Right lobe of liver (tissue), 6 donors: ENCODE measurements at regions not wholly inside any gene's neighbourhood (a gene's known extent, or its start where the extent isn't known, plus 50 kb on each side); places are given as distances from the start of the nearest gene placed in this dataset.

ENCODE experiments used
- ATAC-seq, 4 donors: fragments of 200-7000 bp; cut with Tn5 transposase; one replicate each; pipeline ENCODE4 v1.9.1; 2020; ENCODE audit warnings: mild to moderate bottlenecking in 4 of 4, moderate library complexity in 4 of 4
- DNase-seq, 3 donors: peaks; one replicate each; pipeline ENCODE4 v3.0.0-alpha.2; 2020
- H3K27ac ChIP-seq, 3 donors: fragments of 200-600 bp; one replicate each; pipeline ENCODE4 v1.8.0; 2022
- H3K27me3 ChIP-seq, 2 donors: fragments of 200-600 bp; one replicate each; pipeline ENCODE4 v1.8.0; 2022
- H3K36me3 ChIP-seq, 4 donors: fragments of 200-600 bp; sonication (generic) in 1 of 4; one replicate each; pipeline versions ENCODE4 v1.5.1 to v1.8.0; 2017 to 2022; ENCODE audit warnings: control low read depth in 1 of 4
- H3K4me1 ChIP-seq, 4 donors: fragments of 200-600 bp; sonication (generic) in 1 of 4; one replicate each; pipeline versions ENCODE4 v1.5.1 to v1.8.0; 2017 to 2022; ENCODE audit warnings: control low read depth in 1 of 4
- H3K4me3 ChIP-seq, 3 donors: fragments of 200-600 bp; one replicate each; pipeline ENCODE4 v1.8.0; 2022
- H3K9me3 ChIP-seq, 4 donors: fragments of 200-600 bp; sonication (generic) in 1 of 4; one replicate each; pipeline versions ENCODE4 v1.5.1 to v1.8.0; 2017 to 2022; ENCODE audit warnings: control low read depth in 1 of 4
- CTCF ChIP-seq, 4 donors: fragments of 200-600 bp in 3 of 4; fragments of 450-650 bp in 1 of 4; IDR thresholded peaks; one replicate each; pipeline versions ENCODE4 v1.5.1 to v1.8.0; 2016 to 2022; ENCODE audit warnings: antibody characterized with exemption in 4 of 4, mild to moderate bottlenecking in 2 of 4
- POLR2A ChIP-seq: fragments of 450-650 bp; IDR thresholded peaks from one replicate; pipeline ENCODE4 v1.6.1; 2017; ENCODE audit warnings: antibody characterized with exemption, mild to moderate bottlenecking
- WGBS: methylation state at CpG from one replicate; pipeline ENCODE4 v1.1.6; 2018; ENCODE audit warnings: low coverage, low lambda C conversion rate; ENCODE audit not compliant: insufficient coverage; ENCODE audit errors: missing lambda C conversion rate; 5-methylcytosine and 5-hydroxymethylcytosine counted together
- intact Hi-C, 2 donors: fragments of 100-400 bp; cut with DNase I; formaldehyde crosslinking; loops; one replicate each; pipeline versions ENCODE4 v1.11.2 to v1.14.1; 2022
- donor health status: DM: no; HTN: yes; CAD: no.
- donor health status: DM: no; HTN: no; CAD: no.
- donor health status: DM: no; HTN: no; CAD: no.
- donor health status: DM: no; HTN: yes; CAD: no.
- donor health status: DM: no; HTN: yes; CAD: no.

GRCh38 chrX:43581888-43582539, 74.1 kb upstream of the MAOA start:
- no peak for DNase-seq
- no peak for ATAC-seq
- TF ChIP-seq POLR2A (no peak), CTCF (IDR thresholded peaks at IDR 0.05) (no peak)
- Histone ChIP-seq H3K36me3 (no peaks in the 10 kb centered on the region), H3K9me3 (no peaks in the 10 kb centered on the region), H3K4me3 (no peak overlapping the region), H3K4me1 (peaks cover 0 to 4% (median 0%) of the 10 kb centered on the region in 4 donors), H3K27me3 (no peaks in the 10 kb centered on the region), H3K27ac (no peak overlapping the region)
- intact Hi-C loops: no loop called here
- WGBS: 54% methylated on average over 5 of the region's 5 CpGs

- TF ChIP-seq POLR2A (no peak), CTCF (IDR thresholded peaks at IDR 0.05) (no peak)
- H3K9me3 ChIP-seq: no peaks in the 10 kb centered on the region
Observed at GRCh38 chrX:43582540-43582913, 73.6 kb upstream of the MAOA start.

GRCh38 chrX:43585922-43586321, 70.2 kb upstream of the MAOA start:
- DNase-seq (no peak), ATAC-seq (peak in 1 of 4 donors; percentile 28)
- no peak overlapping the region for H3K4me3 ChIP-seq
- no peaks in the 10 kb centered on the region for H3K9me3 ChIP-seq
- no peak for TF ChIP-seq POLR2A
- TF ChIP-seq CTCF (IDR thresholded peaks at IDR 0.05): no peak
- no peak overlapping the region for H3K27ac ChIP-seq
- H3K27me3 ChIP-seq: no peaks in the 10 kb centered on the region
- peaks cover 0 to 13% (median 0%) of the 10 kb centered on the region in 4 donors for H3K4me1 ChIP-seq
- 100% methylated on average over 1 of the region's 1 CpG for WGBS
- intact Hi-C loops: no loop called here
- H3K36me3 ChIP-seq: no peaks in the 10 kb centered on the region

More at GRCh38 chrX:43582540-43582913, 73.6 kb upstream of the MAOA start:
- H3K27ac ChIP-seq: no peak overlapping the region
- H3K36me3 ChIP-seq: no peaks in the 10 kb centered on the region
- intact Hi-C loops: no loop called here
- H3K27me3 ChIP-seq: no peaks in the 10 kb centered on the region
- H3K4me3 ChIP-seq: no peak overlapping the region
- WGBS: 56% methylated on average over 1 of the region's 1 CpG
- DNase-seq (no peak), ATAC-seq (no peak)
- H3K4me1 ChIP-seq: peaks cover 0 to 4% (median 0%) of the 10 kb centered on the region in 4 donors

GRCh38 chrX:43586830-43587229, 69.3 kb upstream of the MAOA start:
- intact Hi-C loops: no loop called here
- no peak overlapping the region for H3K4me3 ChIP-seq
- no peak for ATAC-seq
- no peaks in the 10 kb centered on the region for H3K27me3 ChIP-seq
- H3K36me3 ChIP-seq: no peaks in the 10 kb centered on the region
- TF ChIP-seq CTCF (IDR thresholded peaks at IDR 0.05) (no peak), POLR2A (no peak)
- no peak overlapping the region for H3K27ac ChIP-seq
- peaks cover 0 to 13% (median 0%) of the 10 kb centered on the region in 4 donors for H3K4me1 ChIP-seq
- no peak for DNase-seq
- no peaks in the 10 kb centered on the region for H3K9me3 ChIP-seq
- 23% methylated on average over 2 of the region's 2 CpGs for WGBS
